Thyroid gland (tissue), 4 donors: ENCODE measurements at regions not wholly inside any gene's neighbourhood (a gene's known extent, or its start where the extent isn't known, plus 50 kb on each side); places are given as distances from the start of the nearest gene placed in this dataset.

Experiments used
- POLR2A ChIP-seq, 2 donors: fragments of 450-650 bp; IDR thresholded peaks; one replicate each; pipeline ENCODE4 v1.6.1; 2017; ENCODE audit warnings: antibody characterized with exemption in 2 of 2, mild to moderate bottlenecking in 2 of 2, moderate library complexity in 1 of 2
- TF ChIP-seq, protein P1 (sequence below), 6 experiments: fragments of 200-600 bp in 3 of 6; fragments of 450-650 bp in 3 of 6; sonication (generic) in 3 of 6; IDR thresholded peaks; one replicate each; pipeline ENCODE4 v1.5.1; 2016 to 2019; ENCODE audit warnings: antibody characterized with exemption in 6 of 6, mild to moderate bottlenecking in 2 of 6, inconsistent platforms in 1 of 6, moderate library complexity in 1 of 6

DNA sequence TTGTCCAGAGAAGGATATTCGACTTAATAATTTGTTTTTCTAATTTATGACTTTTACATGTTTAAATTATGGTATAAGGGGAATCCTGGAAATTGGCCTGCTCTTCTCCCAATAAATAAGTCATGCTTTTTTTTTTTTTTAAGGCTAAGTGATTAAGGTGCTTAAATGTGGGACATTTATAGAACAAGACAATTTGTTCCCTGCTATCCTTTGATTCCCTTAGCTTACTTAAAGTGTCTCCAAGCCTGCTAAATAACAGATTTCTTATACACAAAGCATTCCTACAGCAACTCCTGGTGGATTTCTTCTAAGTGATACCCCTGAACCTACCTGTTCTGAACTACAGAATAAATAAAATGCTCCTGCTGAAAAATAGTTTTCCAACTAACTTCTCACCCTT lies 233.0 kb upstream of the UGT8 start:
- TF ChIP-seq, protein P1, sequence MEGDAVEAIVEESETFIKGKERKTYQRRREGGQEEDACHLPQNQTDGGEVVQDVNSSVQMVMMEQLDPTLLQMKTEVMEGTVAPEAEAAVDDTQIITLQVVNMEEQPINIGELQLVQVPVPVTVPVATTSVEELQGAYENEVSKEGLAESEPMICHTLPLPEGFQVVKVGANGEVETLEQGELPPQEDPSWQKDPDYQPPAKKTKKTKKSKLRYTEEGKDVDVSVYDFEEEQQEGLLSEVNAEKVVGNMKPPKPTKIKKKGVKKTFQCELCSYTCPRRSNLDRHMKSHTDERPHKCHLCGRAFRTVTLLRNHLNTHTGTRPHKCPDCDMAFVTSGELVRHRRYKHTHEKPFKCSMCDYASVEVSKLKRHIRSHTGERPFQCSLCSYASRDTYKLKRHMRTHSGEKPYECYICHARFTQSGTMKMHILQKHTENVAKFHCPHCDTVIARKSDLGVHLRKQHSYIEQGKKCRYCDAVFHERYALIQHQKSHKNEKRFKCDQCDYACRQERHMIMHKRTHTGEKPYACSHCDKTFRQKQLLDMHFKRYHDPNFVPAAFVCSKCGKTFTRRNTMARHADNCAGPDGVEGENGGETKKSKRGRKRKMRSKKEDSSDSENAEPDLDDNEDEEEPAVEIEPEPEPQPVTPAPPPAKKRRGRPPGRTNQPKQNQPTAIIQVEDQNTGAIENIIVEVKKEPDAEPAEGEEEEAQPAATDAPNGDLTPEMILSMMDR (IDR thresholded peaks at IDR 0.05), result no peak
- TF ChIP-seq POLR2A (IDR thresholded peaks at IDR 0.05), result no peak
